K562 (cell line): ENCODE measurements at regions not wholly inside any gene's neighbourhood (a gene's known extent, or its start where the extent isn't known, plus 50 kb on each side); places are given as distances from the start of the nearest gene placed in this dataset.

ENCODE experiments used
- EGR1 ChIP-seq: fragments of 450-650 bp; conservative IDR thresholded peaks from 2 replicates; pipeline ENCODE4 v1.6.1; 2017; ENCODE audit warnings: mild to moderate bottlenecking
- NFYB ChIP-seq: IDR thresholded peaks from 2 replicates; pipeline ENCODE4 v1.6.1; 2011; ENCODE audit warnings: mild to moderate bottlenecking, moderate library complexity; ENCODE audit not compliant: insufficient read length; ENCODE audit errors: extremely low read depth
- NR4A1 ChIP-seq, 2 experiments: fragments of 250-450 bp in 1 of 2; fragments of 450-650 bp in 1 of 2; sonication (Bioruptor Pico) in 1 of 2; IDR thresholded peaks; 2 replicates each; pipeline versions ENCODE4 v1.4.0 to v1.6.1; 2016 to 2020; ENCODE audit warnings: mild to moderate bottlenecking in 2 of 2, missing compliant biosample characterization in 1 of 2, missing genetic modification characterization in 1 of 2, moderate library complexity in 1 of 2
- USF2 ChIP-seq: sonication (generic); formaldehyde crosslinking; IDR thresholded peaks from 2 replicates; pipeline ENCODE4 v1.5.0; 2020; ENCODE audit warnings: missing genetic modification reagents
- ZBTB17 ChIP-seq: fragments of 450-650 bp; formaldehyde crosslinking; IDR thresholded peaks from 2 replicates; pipeline ENCODE4 v1.4.0; 2020; ENCODE audit warnings: mild to moderate bottlenecking
- ZNF512 ChIP-seq: IDR thresholded peaks from 2 replicates; pipeline ENCODE4 v1.6.1; 2016; ENCODE audit warnings: missing genetic modification characterization, missing compliant biosample characterization

GRCh38 chr7:9945857-9946256, 1027.8 kb upstream of the PHF14 start:
- TF ChIP-seq USF2 (CRISPR knock-in tag): no peak
- TF ChIP-seq ZNF512 (tag): no peak
- no peak for TF ChIP-seq NR4A1 (CRISPR knock-in tag; IDR thresholded peaks at IDR 0.05)
- TF ChIP-seq NR4A1 (tag; IDR thresholded peaks at IDR 0.05): no peak
- TF ChIP-seq NFYB: no peak
- TF ChIP-seq ZBTB17 (CRISPR knock-in tag): no peak
- no peak for TF ChIP-seq EGR1
